ENCODE measurements at regions not wholly inside any gene's neighbourhood (a gene's known extent, or its start where the extent isn't known, plus 50 kb on each side); places are given as distances from the start of the nearest gene placed in this dataset.

- TF ChIP-seq, protein P1, sequence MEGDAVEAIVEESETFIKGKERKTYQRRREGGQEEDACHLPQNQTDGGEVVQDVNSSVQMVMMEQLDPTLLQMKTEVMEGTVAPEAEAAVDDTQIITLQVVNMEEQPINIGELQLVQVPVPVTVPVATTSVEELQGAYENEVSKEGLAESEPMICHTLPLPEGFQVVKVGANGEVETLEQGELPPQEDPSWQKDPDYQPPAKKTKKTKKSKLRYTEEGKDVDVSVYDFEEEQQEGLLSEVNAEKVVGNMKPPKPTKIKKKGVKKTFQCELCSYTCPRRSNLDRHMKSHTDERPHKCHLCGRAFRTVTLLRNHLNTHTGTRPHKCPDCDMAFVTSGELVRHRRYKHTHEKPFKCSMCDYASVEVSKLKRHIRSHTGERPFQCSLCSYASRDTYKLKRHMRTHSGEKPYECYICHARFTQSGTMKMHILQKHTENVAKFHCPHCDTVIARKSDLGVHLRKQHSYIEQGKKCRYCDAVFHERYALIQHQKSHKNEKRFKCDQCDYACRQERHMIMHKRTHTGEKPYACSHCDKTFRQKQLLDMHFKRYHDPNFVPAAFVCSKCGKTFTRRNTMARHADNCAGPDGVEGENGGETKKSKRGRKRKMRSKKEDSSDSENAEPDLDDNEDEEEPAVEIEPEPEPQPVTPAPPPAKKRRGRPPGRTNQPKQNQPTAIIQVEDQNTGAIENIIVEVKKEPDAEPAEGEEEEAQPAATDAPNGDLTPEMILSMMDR (IDR thresholded peaks at IDR 0.05): no peak
Observed at GRCh38 chr14:53310412-53310811, 157.3 kb upstream of the DDHD1 start.

- TF ChIP-seq, protein P1 (IDR thresholded peaks at IDR 0.05): no peak
Observed at GRCh38 chr14:53306911-53307310, 153.8 kb upstream of the DDHD1 start.

DNA sequence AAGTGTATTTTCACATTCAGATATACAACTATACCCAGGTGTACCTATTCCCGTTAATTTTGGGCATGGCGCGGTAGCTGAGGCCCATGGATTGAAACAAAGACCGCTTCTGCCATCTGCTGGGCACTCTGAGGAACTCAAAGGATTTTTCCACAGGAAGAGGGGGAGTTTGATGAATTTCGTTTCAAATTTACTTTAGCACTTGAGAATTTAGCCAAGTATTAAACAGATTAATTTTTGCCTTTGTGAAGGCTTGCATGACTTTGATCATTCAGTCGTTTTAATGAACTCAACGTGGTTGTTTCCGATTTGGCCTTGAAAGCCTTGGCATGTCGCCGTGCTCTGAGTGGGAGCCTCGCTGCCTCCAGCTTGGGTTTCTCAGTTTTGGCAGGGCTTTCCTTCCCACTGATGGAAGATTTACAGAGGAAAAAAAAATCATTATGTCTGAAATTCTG, 153.2 kb upstream of the DDHD1 start:
- TF ChIP-seq, protein P1 (IDR thresholded peaks at IDR 0.05): peak; percentile 82

GRCh38 chr14:53304726-53305381, 151.7 kb upstream of the DDHD1 start:
- TF ChIP-seq, protein P1 (IDR thresholded peaks at IDR 0.05): no peak

DNA sequence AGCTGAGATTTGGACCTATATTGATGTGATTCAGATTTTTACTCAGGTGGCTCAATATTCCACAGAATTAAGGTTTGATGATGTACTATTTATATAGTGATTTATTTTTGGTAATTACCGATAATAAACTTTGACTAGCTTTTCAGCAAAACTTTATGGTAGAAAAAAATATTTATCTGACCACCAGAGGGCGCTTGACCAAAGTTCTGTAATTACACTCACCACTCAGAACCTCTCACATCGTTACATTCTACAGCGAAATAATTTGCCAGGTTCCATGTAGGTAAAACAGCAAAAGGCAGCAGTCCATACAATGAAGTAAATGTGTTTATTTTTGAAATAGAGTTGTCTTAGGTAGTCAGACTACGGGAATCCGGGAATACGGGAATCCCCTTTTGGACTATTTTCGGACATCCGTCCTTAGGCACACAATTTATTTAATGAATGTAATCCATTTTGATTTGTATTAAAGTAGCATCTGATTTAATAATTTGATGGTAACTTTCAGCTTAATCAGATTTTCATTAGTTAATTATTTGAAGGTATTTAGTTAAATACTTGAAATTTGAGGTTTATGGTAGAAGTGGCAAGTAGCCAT, 143.0 kb upstream of the DDHD1 start:
- TF ChIP-seq, protein P1 (IDR thresholded peaks at IDR 0.05): peak; percentile 67

DNA sequence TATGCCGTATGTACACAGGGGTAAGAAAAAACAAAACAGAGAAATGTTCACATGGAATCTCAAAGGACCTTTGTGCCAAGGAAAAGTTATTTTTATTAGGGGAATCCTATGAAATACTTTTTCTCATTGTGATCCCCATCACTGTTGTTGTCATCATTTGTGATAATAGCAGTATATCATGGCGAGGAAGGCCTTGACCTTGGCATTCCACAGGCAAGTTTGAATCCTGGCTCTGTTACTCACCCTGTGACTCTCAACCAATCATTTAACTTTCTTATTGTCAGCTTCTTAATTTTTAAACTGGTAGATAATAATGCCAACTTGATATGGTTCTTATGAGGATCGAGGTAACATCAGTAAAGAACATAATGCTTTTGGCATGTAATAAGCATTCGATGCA, 142.2 kb upstream of the DDHD1 start:
- TF ChIP-seq, protein P1 (IDR thresholded peaks at IDR 0.05): no peak

DNA sequence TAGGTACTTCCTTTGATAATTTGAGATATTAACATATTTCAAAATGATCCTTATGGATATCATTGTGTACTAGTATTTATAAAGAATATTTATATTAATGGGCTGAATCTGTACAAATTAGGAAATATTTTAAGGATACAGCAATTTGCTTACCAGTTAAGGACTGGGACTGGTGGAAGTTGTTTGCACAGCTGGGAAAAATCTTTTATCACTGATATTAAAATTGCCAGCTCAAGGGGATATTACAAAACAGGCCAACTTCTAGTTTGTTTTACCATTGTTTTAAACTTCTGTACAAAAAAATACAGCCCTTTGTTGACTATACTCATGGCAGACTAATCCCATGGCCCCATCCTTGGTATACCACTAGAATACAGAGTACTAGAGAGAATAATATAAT, 133.2 kb upstream of the DDHD1 start:
- TF ChIP-seq, protein P1 (IDR thresholded peaks at IDR 0.05): no peak

All from LNCAP (cell line).